Esophagus squamous epithelium (tissue), 4 donors: ENCODE measurements at regions not wholly inside any gene's neighbourhood (a gene's known extent, or its start where the extent isn't known, plus 50 kb on each side); places are given as distances from the start of the nearest gene placed in this dataset.

Experiments used
- POLR2A ChIP-seq, 4 donors: fragments of 450-650 bp; IDR thresholded peaks; one replicate each; pipeline ENCODE4 v1.6.1; 2017; ENCODE audit warnings: antibody characterized with exemption in 4 of 4, mild to moderate bottlenecking in 4 of 4, moderate library complexity in 3 of 4
- TF ChIP-seq, protein P1 (sequence below), 6 experiments: fragments of 450-650 bp in 4 of 6; fragments of 200-600 bp in 2 of 6; sonication (generic) in 2 of 6; IDR thresholded peaks; one replicate each; pipeline ENCODE4 v1.5.1; 2016 to 2019; ENCODE audit warnings: antibody characterized with exemption in 6 of 6, mild to moderate bottlenecking in 4 of 6, moderate library complexity in 4 of 6

DNA sequence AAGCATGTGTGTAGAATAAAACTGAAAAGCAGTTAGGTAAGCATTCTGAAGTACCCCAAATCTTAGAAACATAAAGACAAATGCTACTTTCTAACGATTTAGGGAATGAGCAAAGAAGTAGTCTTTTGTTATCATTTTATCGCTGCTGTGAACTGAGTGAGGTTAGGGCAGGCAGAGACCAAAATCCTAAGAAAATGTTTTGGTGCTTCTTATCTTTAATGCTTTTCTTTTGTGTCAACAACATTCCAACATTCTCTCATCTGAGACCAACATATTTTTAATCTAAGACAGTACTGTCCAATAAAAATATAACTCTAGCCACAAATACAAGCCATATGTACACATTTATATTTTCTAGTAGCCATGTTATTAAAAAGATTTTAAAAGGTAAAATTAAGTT lies 789.4 kb upstream of the PIK3C3 start:
- TF ChIP-seq, protein P1, sequence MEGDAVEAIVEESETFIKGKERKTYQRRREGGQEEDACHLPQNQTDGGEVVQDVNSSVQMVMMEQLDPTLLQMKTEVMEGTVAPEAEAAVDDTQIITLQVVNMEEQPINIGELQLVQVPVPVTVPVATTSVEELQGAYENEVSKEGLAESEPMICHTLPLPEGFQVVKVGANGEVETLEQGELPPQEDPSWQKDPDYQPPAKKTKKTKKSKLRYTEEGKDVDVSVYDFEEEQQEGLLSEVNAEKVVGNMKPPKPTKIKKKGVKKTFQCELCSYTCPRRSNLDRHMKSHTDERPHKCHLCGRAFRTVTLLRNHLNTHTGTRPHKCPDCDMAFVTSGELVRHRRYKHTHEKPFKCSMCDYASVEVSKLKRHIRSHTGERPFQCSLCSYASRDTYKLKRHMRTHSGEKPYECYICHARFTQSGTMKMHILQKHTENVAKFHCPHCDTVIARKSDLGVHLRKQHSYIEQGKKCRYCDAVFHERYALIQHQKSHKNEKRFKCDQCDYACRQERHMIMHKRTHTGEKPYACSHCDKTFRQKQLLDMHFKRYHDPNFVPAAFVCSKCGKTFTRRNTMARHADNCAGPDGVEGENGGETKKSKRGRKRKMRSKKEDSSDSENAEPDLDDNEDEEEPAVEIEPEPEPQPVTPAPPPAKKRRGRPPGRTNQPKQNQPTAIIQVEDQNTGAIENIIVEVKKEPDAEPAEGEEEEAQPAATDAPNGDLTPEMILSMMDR (IDR thresholded peaks at IDR 0.05) = no peak
- TF ChIP-seq POLR2A (IDR thresholded peaks at IDR 0.05) = no peak
